GM18867 (cell line): ENCODE measurements at regions not wholly inside any gene's neighbourhood (a gene's known extent, or its start where the extent isn't known, plus 50 kb on each side); places are given as distances from the start of the nearest gene placed in this dataset.

Experiments used
- ATAC-seq: cut with Tn5 transposase; IDR thresholded peaks from one replicate; pipeline ENCODE4 v1.9.1; 2021; ENCODE audit warnings: mild to moderate bottlenecking, moderate library complexity; ENCODE audit not compliant: unreplicated experiment

- ATAC-seq = no peak
Observed at GRCh38 chr12:11564984-11565651, 84.4 kb upstream of the ETV6 start.

- ATAC-seq = no peak
Observed at GRCh38 chr12:11565752-11566151, 83.7 kb upstream of the ETV6 start.

GRCh38 chr12:11568155-11568761, 81.2 kb upstream of the ETV6 start:
- ATAC-seq = peak; percentile 29

GRCh38 chr12:11568762-11569478, 80.6 kb upstream of the ETV6 start:
- peak; percentile 97 for ATAC-seq

- ATAC-seq = no peak
Observed at GRCh38 chr12:11569716-11570115, 79.8 kb upstream of the ETV6 start.

- ATAC-seq = no peak
Observed at GRCh38 chr12:11573880-11574279, 75.6 kb upstream of the ETV6 start.

- peak; percentile 62 for ATAC-seq
Observed at GRCh38 chr12:11576104-11576503, 73.4 kb upstream of the ETV6 start.

GRCh38 chr12:11577658-11578260, 71.7 kb upstream of the ETV6 start:
- ATAC-seq = no peak

- ATAC-seq = peak; percentile 68
Observed at GRCh38 chr12:11578461-11578993, 70.9 kb upstream of the ETV6 start.

- ATAC-seq = no peak
Observed at GRCh38 chr12:11580125-11580751, 69.2 kb upstream of the ETV6 start.

GRCh38 chr12:11581179-11581755, 68.2 kb upstream of the ETV6 start:
- no peak for ATAC-seq

- ATAC-seq = no peak
Observed at GRCh38 chr12:11584221-11584855, 65.1 kb upstream of the ETV6 start.

- ATAC-seq = no peak
Observed at GRCh38 chr12:11592484-11592883, 57.0 kb upstream of the ETV6 start.

- ATAC-seq = no peak
Observed at GRCh38 chr12:11593013-11593412, 56.5 kb upstream of the ETV6 start.

- no peak for ATAC-seq
Observed at GRCh38 chr12:11595080-11595479, 54.4 kb upstream of the ETV6 start.

GRCh38 chr12:11596141-11596540, 53.3 kb upstream of the ETV6 start:
- ATAC-seq = no peak

- ATAC-seq = no peak
Observed at GRCh38 chr12:11598900-11599299, 50.6 kb upstream of the ETV6 start.
